Cardiac muscle cell (in vitro differentiated cells and primary cell): ENCODE measurements at regions not wholly inside any gene's neighbourhood (a gene's known extent, or its start where the extent isn't known, plus 50 kb on each side); places are given as distances from the start of the nearest gene placed in this dataset.

Experiments used
- DNase-seq, 2 donors: peaks; one replicate each; pipeline versions ENCODE4 v3.0.0 to v3.0.0-alpha.2; 2010 to 2017; ENCODE audit warnings: low read depth in 1 of 2, low spot score in 1 of 2
- H3K27ac ChIP-seq: fragments of 200-600 bp; sonication (generic); 2 replicates; pipeline ENCODE4 v1.5.1; 2016
- H3K27me3 ChIP-seq: fragments of 200-600 bp; sonication (generic); 2 replicates; pipeline ENCODE4 v1.6.0; 2016; ENCODE audit warnings: control low read depth
- H3K36me3 ChIP-seq: fragments of 200-600 bp; sonication (generic); 2 replicates; pipeline ENCODE4 v1.5.1; 2016; ENCODE audit warnings: control low read depth
- H3K4me1 ChIP-seq: fragments of 200-600 bp; sonication (generic); 2 replicates; pipeline ENCODE4 v1.8.1; 2017; ENCODE audit warnings: low read depth, mild to moderate bottlenecking, mixed run types
- H3K4me3 ChIP-seq: fragments of 200-600 bp; sonication (generic); 2 replicates; pipeline ENCODE4 v1.5.1; 2016; ENCODE audit warnings: mild to moderate bottlenecking
- H3K9me3 ChIP-seq: fragments of 200-600 bp; sonication (generic); 2 replicates; pipeline ENCODE4 v1.5.1; 2017; ENCODE audit warnings: low read depth, mild to moderate bottlenecking, control low read depth
- TF ChIP-seq, protein P1 (sequence below): IDR thresholded peaks from 2 replicates; pipeline ENCODE4 v1.5.1; 2012; ENCODE audit warnings: low read depth, mild to moderate bottlenecking, low read length

DNA sequence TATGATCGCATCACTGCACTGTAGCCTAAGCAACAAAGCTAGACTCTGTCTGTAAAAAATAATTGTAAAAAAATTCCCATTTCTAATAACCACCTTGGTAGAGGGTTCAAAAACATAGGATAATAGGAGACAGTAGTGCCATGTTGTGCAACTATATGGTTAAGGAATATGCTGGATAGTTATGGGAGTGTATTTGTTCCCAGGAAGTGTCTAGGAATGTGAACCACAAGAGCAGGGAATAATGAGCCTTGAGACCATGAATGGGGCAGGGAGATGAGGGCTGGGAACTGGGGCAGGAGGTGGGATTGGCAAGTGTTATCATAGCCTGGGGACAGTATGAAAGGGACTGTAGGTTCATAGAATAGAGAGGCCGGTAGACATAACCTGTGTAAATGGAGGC lies 50.4 kb downstream of the RUSC2 start:
- H3K4me1 ChIP-seq: peaks cover 13% of the 10 kb centered on the region
- H3K4me3 ChIP-seq: no peak overlapping the region
- no peaks in the 10 kb centered on the region for H3K27me3 ChIP-seq
- TF ChIP-seq, protein P1, sequence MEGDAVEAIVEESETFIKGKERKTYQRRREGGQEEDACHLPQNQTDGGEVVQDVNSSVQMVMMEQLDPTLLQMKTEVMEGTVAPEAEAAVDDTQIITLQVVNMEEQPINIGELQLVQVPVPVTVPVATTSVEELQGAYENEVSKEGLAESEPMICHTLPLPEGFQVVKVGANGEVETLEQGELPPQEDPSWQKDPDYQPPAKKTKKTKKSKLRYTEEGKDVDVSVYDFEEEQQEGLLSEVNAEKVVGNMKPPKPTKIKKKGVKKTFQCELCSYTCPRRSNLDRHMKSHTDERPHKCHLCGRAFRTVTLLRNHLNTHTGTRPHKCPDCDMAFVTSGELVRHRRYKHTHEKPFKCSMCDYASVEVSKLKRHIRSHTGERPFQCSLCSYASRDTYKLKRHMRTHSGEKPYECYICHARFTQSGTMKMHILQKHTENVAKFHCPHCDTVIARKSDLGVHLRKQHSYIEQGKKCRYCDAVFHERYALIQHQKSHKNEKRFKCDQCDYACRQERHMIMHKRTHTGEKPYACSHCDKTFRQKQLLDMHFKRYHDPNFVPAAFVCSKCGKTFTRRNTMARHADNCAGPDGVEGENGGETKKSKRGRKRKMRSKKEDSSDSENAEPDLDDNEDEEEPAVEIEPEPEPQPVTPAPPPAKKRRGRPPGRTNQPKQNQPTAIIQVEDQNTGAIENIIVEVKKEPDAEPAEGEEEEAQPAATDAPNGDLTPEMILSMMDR: no peak
- DNase-seq: no peak
- no peak overlapping the region for H3K27ac ChIP-seq
- no peaks in the 10 kb centered on the region for H3K36me3 ChIP-seq
- H3K9me3 ChIP-seq: no peaks in the 10 kb centered on the region

DNA sequence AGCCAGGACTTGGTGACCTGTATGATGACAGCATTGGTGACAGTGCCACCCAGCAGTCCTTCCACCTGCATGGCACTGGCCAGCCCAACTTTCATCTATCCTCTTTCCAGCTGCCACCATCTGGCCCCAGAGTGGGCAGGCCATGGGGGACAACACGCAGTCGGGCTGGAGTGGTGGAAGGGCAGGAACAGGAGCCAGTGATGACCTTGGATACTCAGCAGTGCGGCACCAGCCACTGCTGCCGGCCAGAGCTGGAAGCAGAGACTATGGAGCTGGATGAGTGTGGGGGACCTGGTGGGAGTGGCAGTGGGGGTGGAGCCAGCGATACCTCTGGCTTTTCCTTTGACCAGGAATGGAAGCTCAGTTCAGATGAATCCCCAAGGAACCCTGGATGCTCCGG lies 56.9 kb downstream of the RUSC2 start:
- no peaks in the 10 kb centered on the region for H3K4me1 ChIP-seq
- no peak overlapping the region for H3K27ac ChIP-seq
- no peaks in the 10 kb centered on the region for H3K36me3 ChIP-seq
- H3K4me3 ChIP-seq: no peak overlapping the region
- H3K27me3 ChIP-seq: no peaks in the 10 kb centered on the region
- H3K9me3 ChIP-seq: no peaks in the 10 kb centered on the region
- TF ChIP-seq, protein P1: no peak
- no peak for DNase-seq

DNA sequence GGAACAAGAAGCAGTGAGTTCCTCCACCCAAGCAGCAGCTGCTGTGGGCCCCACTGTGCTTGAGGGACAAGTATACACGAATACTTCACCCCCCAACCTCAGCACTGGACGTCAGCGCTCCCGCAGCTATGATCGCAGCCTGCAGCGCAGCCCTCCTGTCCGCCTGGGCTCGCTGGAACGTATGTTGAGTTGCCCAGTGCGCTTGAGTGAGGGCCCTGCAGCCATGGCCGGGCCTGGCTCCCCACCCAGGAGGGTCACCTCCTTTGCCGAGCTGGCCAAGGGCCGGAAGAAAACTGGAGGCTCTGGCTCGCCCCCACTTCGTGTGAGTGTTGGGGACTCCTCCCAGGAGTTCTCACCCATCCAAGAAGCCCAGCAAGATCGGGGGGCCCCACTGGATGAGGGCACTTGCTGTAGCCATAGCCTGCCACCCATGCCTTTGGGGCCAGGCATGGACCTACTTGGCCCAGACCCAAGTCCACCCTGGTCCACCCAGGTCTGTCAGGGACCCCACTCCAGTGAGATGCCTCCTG lies 57.1 kb upstream of the TESK1 start:
- TF ChIP-seq, protein P1: no peak
- no peaks in the 10 kb centered on the region for H3K4me1 ChIP-seq

DNA sequence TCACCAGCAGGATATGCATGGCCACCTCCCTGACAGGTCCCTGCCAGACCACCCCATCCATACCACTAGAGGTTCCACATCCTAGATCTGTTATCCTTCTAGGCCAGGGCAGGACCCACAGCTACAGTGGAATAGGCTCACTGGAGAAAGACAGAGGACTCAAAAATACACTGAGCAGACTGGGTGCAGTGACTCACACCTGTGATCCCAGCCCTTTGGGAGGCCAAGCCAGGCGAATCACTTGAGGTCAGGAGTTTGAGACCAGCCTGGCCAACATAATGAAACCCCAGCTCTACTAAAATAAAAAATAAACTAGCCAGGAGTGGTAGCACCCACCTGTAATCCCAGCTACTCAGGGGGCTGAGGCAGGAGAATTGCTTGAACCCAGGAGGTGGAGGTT lies 56.5 kb upstream of the TESK1 start:
- peaks cover 4% of the 10 kb centered on the region for H3K4me1 ChIP-seq
- no peaks in the 10 kb centered on the region for H3K27me3 ChIP-seq
- H3K36me3 ChIP-seq: no peaks in the 10 kb centered on the region
- H3K4me3 ChIP-seq: no peak overlapping the region
- H3K27ac ChIP-seq: no peak overlapping the region
- no peak for DNase-seq
- no peaks in the 10 kb centered on the region for H3K9me3 ChIP-seq
- TF ChIP-seq, protein P1: no peak

More for the DNA sequence above, 57.1 kb upstream of the TESK1 start:
- Histone ChIP-seq H3K4me3 (no peak overlapping the region), H3K9me3 (no peaks in the 10 kb centered on the region), H3K27ac (no peak overlapping the region), H3K27me3 (no peaks in the 10 kb centered on the region), H3K36me3 (no peaks in the 10 kb centered on the region)
- DNase-seq: no peak

DNA sequence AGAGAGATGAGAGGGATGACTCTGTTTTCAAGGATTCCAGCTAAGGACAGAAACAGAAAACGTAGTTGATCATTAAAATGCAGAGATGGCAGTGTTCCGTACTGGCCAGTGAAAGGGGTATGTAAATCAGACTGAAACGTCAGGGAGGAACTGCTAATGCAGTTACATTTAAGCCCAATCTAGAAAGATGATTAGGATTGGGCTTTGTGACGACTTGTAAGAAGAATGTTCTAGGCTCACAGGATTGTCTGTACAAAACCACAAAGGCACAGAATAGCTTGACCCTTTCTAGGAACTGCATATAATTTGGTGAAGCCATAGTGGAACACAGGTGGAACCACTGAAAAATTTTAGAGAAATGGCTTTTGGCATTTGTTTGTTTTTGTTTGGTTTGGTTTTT lies 55.6 kb upstream of the TESK1 start:
- TF ChIP-seq, protein P1: no peak
- H3K27ac ChIP-seq: no peak overlapping the region
- H3K4me3 ChIP-seq: no peak overlapping the region
- peaks cover 6% of the 10 kb centered on the region for H3K4me1 ChIP-seq
- no peaks in the 10 kb centered on the region for H3K36me3 ChIP-seq
- H3K27me3 ChIP-seq: no peaks in the 10 kb centered on the region
- DNase-seq: no peak
- H3K9me3 ChIP-seq: no peaks in the 10 kb centered on the region

DNA sequence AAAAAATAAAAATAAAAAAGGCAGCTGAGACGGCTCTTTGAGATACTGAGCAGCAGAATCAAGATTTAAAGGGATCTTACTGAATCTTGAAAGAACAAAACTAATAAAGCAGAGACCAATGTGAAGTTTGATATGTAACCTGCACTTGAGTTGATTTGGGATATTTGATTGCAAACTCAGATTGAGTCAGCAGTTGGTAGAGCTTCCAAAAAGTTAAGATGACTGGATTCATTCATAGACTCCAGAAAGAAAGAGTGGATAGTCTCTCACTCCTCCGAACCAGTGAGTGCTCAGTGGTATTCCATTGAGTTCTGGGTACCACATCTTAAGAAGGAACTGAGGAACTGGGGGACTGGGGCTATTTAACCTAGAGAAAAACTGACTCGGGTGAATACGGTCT lies 52.7 kb upstream of the TESK1 start:
- H3K9me3 ChIP-seq: no peaks in the 10 kb centered on the region
- no peak overlapping the region for H3K4me3 ChIP-seq
- DNase-seq: no peak
- H3K27ac ChIP-seq: no peak overlapping the region
- H3K27me3 ChIP-seq: no peaks in the 10 kb centered on the region
- H3K36me3 ChIP-seq: peaks cover 7% of the 10 kb centered on the region
- peaks cover 6% of the 10 kb centered on the region for H3K4me1 ChIP-seq
- TF ChIP-seq, protein P1: no peak
